HEK293T (cell line): ENCODE measurements at regions not wholly inside any gene's neighbourhood (a gene's known extent, or its start where the extent isn't known, plus 50 kb on each side); places are given as distances from the start of the nearest gene placed in this dataset.

Source experiments
- ARNT ChIP-seq: fragments of 450-650 bp; IDR thresholded peaks from 2 replicates; pipeline ENCODE4 v1.6.1; 2017; ENCODE audit warnings: mild to moderate bottlenecking
- BHLHE40 ChIP-seq: fragments of 450-650 bp; IDR thresholded peaks from 2 replicates; pipeline ENCODE4 v1.6.1; 2016; ENCODE audit warnings: mild to moderate bottlenecking, moderate library complexity, borderline replicate concordance
- ELF4 ChIP-seq: fragments of 450-650 bp; IDR thresholded peaks from 2 replicates; pipeline ENCODE4 v1.6.1; 2017; ENCODE audit warnings: antibody characterized with exemption
- FOXK2 ChIP-seq: fragments of 450-650 bp; IDR thresholded peaks from 2 replicates; pipeline ENCODE4 v1.6.1; 2016; ENCODE audit warnings: mild to moderate bottlenecking
- FOXM1 ChIP-seq: fragments of 450-650 bp; IDR thresholded peaks from 2 replicates; pipeline ENCODE4 v1.6.1; 2017; ENCODE audit warnings: mild to moderate bottlenecking, borderline replicate concordance
- L3MBTL2 ChIP-seq: fragments of 450-650 bp; conservative IDR thresholded peaks from 2 replicates; pipeline ENCODE4 v1.6.1; 2016; ENCODE audit warnings: mild to moderate bottlenecking
- LEF1 ChIP-seq: fragments of 450-650 bp; IDR thresholded peaks from 2 replicates; pipeline ENCODE4 v1.6.1; 2017; ENCODE audit warnings: mild to moderate bottlenecking, borderline replicate concordance
- NFRKB ChIP-seq: fragments of 450-650 bp; IDR thresholded peaks from 2 replicates; pipeline ENCODE4 v1.6.1; 2016; ENCODE audit warnings: mild to moderate bottlenecking, moderate library complexity
- PKNOX1 ChIP-seq: fragments of 450-650 bp; IDR thresholded peaks from 2 replicates; pipeline ENCODE4 v1.6.1; 2016
- SP1 ChIP-seq: fragments of 450-650 bp; IDR thresholded peaks from 2 replicates; pipeline ENCODE4 v1.6.1; 2017
- SUZ12 ChIP-seq: fragments of 450-650 bp; IDR thresholded peaks from 2 replicates; pipeline ENCODE4 v1.6.1; 2016; ENCODE audit warnings: mild to moderate bottlenecking

- TF ChIP-seq SP1 (no peak), SUZ12 (no peak), L3MBTL2 (no peak), ARNT (no peak), NFRKB (no peak), LEF1 (no peak), ELF4 (no peak), BHLHE40 (no peak), PKNOX1 (no peak), FOXM1 (no peak), FOXK2 (no peak)
Measured at GRCh38 chr4:15182600-15183220, 180.4 kb downstream of the CPEB2 start.
